ENCODE measurements at regions not wholly inside any gene's neighbourhood (a gene's known extent, or its start where the extent isn't known, plus 50 kb on each side); places are given as distances from the start of the nearest gene placed in this dataset.
"Not testable (repeated sequence)": the region's sequence is repeated elsewhere in the genome, so short reads cannot be mapped to it uniquely, and the experiment has no call there.

DNA sequence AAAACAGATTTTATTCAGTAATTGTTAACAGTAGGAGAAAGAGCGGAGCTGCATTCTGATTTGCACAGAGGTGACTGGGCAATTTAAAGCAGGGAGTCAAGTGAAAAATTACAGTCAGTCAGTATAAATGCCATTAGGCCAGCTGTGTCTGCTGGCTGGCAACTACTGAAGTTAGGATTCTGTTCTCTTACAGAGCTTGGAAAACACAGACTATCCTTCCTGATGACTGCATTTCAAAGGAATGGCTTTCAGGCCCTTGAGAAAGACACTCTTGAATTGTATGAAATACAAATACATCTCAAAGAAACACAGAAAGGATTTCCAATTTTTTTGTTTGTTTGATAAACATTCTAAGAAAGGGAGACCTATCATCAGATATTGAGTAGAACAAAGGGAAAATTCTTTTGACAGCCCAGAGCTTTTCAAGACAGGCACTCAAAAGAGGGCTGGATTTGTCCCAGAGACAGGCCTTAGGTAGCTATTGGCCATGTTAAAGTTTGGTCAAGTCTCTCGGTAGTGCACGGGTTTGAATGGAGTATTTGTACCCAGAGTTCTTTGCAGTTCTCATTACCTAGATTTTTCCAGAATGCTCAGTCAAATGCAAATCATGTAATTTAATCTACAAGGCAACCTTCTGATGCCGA lies 551.2 kb upstream of the CCDC54 start:
- Histone ChIP-seq H3K27me3 (no peaks in the 10 kb centered on the region), H3K36me3 (no peaks in the 10 kb centered on the region), H3K4me3 (no peak overlapping the region), H3K9me3 (no peaks in the 10 kb centered on the region)
- DNase-seq: peak; percentile 48

- Histone ChIP-seq H3K4me3 (no peak overlapping the region), H3K36me3 (no peaks in the 10 kb centered on the region)
These were observed 550.4 kb upstream of the CCDC54 start for GRCh38 chr3:106826791-106827311.

GRCh38 chr3:106827515-106828213 lies 549.6 kb upstream of the CCDC54 start:
- H3K9me3 ChIP-seq: peaks cover 9% of the 10 kb centered on the region
- H3K4me3 ChIP-seq: no peak overlapping the region
- DNase-seq: no peak
- H3K27me3 ChIP-seq: no peaks in the 10 kb centered on the region
- H3K36me3 ChIP-seq: no peaks in the 10 kb centered on the region

More at GRCh38 chr3:106826791-106827311, 550.4 kb upstream of the CCDC54 start:
- Histone ChIP-seq H3K27me3 (no peaks in the 10 kb centered on the region), H3K9me3 (peaks cover 2% of the 10 kb centered on the region)
- no peak for DNase-seq

DNA sequence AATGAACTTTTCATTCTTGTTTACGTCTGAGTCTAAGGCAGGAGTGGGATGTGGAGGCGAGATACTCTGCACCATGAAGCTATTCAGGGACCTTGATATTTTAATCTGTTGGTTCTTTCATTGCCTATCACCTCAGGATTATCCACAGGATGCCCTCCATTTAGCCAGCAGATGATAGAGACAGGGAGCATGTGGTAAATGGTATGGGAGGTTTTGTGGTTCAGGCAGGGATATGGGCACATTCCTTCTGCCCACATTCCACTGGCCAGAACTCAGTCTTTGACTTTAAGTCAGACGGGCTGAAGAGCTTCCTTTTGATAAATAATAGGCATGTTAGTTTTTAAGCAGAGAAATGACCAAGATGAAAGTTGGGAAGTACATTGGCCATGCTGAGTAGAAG lies 548.0 kb upstream of the CCDC54 start:
- peaks cover 17% of the 10 kb centered on the region for H3K9me3 ChIP-seq
- DNase-seq: no peak
- H3K4me3 ChIP-seq: no peak overlapping the region
- H3K27me3 ChIP-seq: no peaks in the 10 kb centered on the region
- H3K36me3 ChIP-seq: no peaks in the 10 kb centered on the region

GRCh38 chr3:106830334-106830733 lies 546.9 kb upstream of the CCDC54 start:
- Histone ChIP-seq H3K4me3 (no peak overlapping the region), H3K36me3 (no peaks in the 10 kb centered on the region), H3K27me3 (no peaks in the 10 kb centered on the region), H3K9me3 (peaks cover 17% of the 10 kb centered on the region)
- no peak for DNase-seq

DNA sequence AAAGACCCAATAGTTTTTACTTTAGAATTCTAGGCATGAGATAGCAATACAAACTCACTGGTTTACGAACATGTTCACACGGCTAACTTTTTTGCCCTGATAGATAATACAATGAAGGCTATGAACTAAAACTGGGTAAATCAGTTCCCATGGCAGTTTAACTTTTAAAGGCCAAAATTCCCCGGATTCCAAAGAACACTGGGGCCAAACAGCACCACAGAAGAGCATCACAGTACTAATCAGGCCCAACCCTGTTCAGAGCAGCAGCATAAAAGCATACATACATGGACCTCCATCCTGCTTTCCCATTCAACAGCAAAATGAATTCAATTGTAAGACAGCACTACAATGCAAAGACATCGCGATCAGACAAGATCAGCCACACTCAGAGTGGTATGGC lies 540.3 kb upstream of the CCDC54 start:
- DNase-seq: no peak
- peaks cover 14% of the 10 kb centered on the region for H3K9me3 ChIP-seq
- H3K4me3 ChIP-seq: no peak overlapping the region
- H3K27me3 ChIP-seq: no peaks in the 10 kb centered on the region
- H3K36me3 ChIP-seq: no peaks in the 10 kb centered on the region

DNA sequence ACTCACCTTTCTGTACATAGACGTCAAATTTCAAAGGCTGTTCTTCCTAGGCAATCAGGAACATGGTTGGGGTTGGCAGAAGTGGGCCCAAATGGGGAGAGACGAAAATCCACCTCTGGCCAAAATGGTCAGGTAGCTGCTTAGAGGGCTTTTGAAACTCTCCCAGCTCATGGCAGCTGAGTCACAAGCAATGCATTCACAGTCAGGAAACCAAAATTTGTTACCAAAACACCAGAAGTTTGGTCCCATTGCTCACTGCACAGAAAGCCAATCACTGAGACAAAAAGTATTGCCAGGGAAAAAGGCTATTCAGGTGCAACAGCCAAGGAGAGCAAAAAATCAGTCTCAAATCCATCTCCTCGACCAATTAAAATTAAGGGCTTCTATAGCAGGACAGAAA lies 539.6 kb upstream of the CCDC54 start:
- Histone ChIP-seq H3K36me3 (no peaks in the 10 kb centered on the region), H3K27me3 (no peaks in the 10 kb centered on the region), H3K9me3 (peaks cover 9% of the 10 kb centered on the region), H3K4me3 (no peak overlapping the region)
- no peak for DNase-seq

- Histone ChIP-seq H3K27me3 (no peaks in the 10 kb centered on the region), H3K9me3 (no peaks in the 10 kb centered on the region), H3K36me3 (no peaks in the 10 kb centered on the region), H3K4me3 (no peak overlapping the region)
- no peak for DNase-seq
These were observed 537.5 kb upstream of the CCDC54 start for GRCh38 chr3:106839576-106840280.

- no peaks in the 10 kb centered on the region for H3K27me3 ChIP-seq
- no peak for DNase-seq
- H3K4me3 ChIP-seq: no peak overlapping the region
- H3K9me3 ChIP-seq: no peaks in the 10 kb centered on the region
- no peaks in the 10 kb centered on the region for H3K36me3 ChIP-seq
These were observed 536.9 kb upstream of the CCDC54 start for GRCh38 chr3:106840319-106840718.

DNA sequence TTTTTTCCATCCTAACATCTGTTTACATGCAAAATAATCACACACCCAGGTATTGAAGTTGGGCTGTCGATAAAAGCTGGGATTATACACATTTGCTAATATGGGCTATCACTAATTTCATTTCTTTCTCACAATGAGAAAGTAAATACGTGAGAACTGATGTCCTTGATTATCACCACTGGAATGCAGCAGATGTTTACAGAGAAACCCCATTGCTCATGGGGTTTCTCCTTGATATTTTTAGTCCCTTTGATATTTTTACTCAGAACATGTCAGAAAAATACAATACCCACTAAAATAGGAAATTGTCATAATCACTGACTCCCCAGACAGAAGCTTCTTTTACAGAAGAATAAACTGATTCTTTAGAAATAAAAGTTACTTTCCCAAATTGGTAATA lies 535.1 kb upstream of the CCDC54 start:
- DNase-seq: no peak
- Histone ChIP-seq H3K27me3 (no peaks in the 10 kb centered on the region), H3K36me3 (no peaks in the 10 kb centered on the region), H3K9me3 (no peaks in the 10 kb centered on the region), H3K4me3 (no peak overlapping the region)

DNA sequence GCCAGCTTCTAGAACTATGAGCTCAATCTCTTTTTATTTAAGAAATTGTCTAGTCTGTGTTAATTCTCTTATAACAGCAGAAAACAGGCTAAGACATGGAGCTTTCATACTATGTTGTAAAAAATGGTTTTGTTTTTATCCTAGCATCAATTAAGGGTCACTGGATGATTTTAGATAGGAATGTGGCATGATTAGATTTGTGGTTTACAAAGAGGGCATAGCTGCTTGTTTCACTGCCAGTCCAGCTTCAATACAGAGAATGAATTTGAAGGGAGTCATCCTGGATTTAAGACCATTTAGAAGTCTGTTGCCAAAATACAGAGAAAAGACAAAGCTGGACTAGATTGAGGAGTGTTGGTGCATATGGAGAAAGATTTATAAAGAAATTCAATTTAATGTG lies 532.6 kb upstream of the CCDC54 start:
- Histone ChIP-seq H3K9me3 (no peaks in the 10 kb centered on the region), H3K36me3 (no peaks in the 10 kb centered on the region), H3K27me3 (no peaks in the 10 kb centered on the region), H3K4me3 (no peak overlapping the region)
- DNase-seq: no peak

DNA sequence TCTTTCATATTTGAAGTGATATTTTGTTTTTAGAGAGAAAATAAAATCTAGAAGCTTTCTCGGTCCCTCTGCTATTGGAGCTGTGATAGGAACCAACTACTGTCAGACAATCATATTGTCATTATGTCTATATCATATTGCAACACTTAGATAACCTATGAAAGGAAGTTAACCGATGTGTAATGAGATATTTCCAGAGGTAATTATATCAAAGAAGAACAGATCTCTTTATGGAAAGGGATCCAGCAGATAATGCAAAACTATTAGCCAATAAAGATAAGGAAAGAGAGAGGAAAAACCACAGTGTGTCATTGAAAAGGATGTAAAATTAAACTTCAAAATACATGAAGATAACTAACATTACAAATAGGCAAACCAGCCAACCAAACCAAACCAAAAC lies 529.1 kb upstream of the CCDC54 start:
- H3K9me3 ChIP-seq: no peaks in the 10 kb centered on the region
- H3K36me3 ChIP-seq: no peaks in the 10 kb centered on the region
- no peaks in the 10 kb centered on the region for H3K27me3 ChIP-seq
- DNase-seq: no peak
- H3K4me3 ChIP-seq: no peak overlapping the region

DNA sequence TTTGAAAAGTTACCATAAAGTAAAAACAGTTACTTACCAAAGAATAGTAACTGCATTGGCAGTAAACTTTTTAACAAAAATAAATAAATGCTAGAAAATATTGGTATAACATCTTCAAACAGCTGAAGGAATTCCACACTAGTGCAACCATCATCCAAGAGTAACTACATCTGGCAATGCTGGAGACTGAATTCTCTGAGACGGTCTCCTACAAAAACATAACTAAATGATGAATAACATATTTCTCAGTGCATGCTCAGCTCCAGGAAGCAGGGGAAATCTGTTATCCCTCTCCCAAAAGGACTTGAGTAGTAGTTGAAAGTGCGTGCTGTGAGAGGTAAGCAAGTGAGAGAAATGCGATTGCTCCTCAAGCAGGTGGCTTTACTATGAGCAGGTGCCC lies 526.8 kb upstream of the CCDC54 start:
- Histone ChIP-seq H3K36me3 (no peaks in the 10 kb centered on the region), H3K4me3 (no peak overlapping the region), H3K9me3 (no peaks in the 10 kb centered on the region; the same call in 1 of the 2 replicates), H3K27me3 (no peaks in the 10 kb centered on the region)
- DNase-seq: peak; percentile 13

DNA sequence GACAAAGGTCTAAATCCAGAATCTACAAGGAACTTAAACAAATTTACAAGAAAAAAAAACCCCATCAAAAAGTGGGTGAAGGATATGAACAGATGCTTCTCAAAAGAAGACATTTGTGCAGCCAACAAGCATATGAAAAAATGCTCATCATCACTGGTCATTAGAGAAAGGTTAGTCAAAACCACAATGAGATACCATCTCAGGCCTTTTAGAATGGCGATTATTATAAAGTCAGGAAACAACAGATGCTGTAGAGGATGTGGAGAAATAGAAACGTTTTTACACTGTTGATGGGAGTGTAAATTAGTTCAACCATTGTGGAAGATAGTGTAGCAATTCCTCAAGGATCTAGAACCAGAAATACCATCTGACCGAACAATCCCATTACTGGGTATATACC lies 518.9 kb upstream of the CCDC54 start:
- H3K4me3 ChIP-seq, H3K27me3 ChIP-seq, H3K9me3 ChIP-seq, DNase-seq, H3K36me3 ChIP-seq: not testable (repeated sequence)

GRCh38 chr3:106860182-106860581 lies 517.1 kb upstream of the CCDC54 start:
- Histone ChIP-seq H3K9me3 (peaks cover 4% of the 10 kb centered on the region), H3K4me3 (no peak overlapping the region), H3K27me3 (no peaks in the 10 kb centered on the region), H3K36me3 (no peaks in the 10 kb centered on the region)
- no peak for DNase-seq

GRCh38 chr3:106862067-106862466 lies 515.2 kb upstream of the CCDC54 start:
- peak; percentile 7 for DNase-seq
- no peaks in the 10 kb centered on the region for H3K36me3 ChIP-seq

DNA sequence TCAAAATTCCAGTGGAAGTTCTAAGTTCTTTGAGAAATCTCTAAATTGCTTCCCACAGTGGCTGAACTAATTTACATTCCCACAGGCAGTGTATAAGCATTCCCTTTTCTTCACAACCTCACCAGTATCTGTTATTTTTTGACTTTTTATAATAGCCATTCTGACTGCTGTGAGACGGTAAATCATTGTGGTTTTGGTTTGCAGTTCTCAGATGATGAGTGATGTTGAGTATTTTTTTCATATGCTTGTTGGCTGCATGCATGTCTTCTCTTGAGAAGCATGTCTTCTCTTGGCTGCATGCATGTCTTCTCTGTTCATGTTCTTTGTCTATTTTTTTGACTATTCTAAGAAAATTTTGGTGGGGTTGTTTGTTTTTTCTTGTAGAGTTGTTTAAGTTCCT lies 499.6 kb upstream of the CCDC54 start:
- Histone ChIP-seq H3K9me3 (no peaks in the 10 kb centered on the region), H3K36me3 (no peaks in the 10 kb centered on the region), H3K4me3 (no peak overlapping the region), H3K27me3 (no peaks in the 10 kb centered on the region)
- no peak for DNase-seq

More at GRCh38 chr3:106862067-106862466, 515.2 kb upstream of the CCDC54 start:
- H3K27me3 ChIP-seq: no peaks in the 10 kb centered on the region
- no peak overlapping the region for H3K4me3 ChIP-seq
- no peaks in the 10 kb centered on the region for H3K9me3 ChIP-seq

Data from MG63 (cell line).